HL-60 (cell line): ENCODE measurements at regions not wholly inside any gene's neighbourhood (a gene's known extent, or its start where the extent isn't known, plus 50 kb on each side); places are given as distances from the start of the nearest gene placed in this dataset.

Source experiments
- GABPA ChIP-seq: IDR thresholded peaks from 2 replicates; pipeline ENCODE4 v1.6.1; 2012; ENCODE audit warnings: low read depth
- POLR2AphosphoS5 ChIP-seq: IDR thresholded peaks from 2 replicates; pipeline ENCODE4 v1.6.1; 2012; ENCODE audit warnings: low read depth
- REST ChIP-seq: IDR thresholded peaks from 2 replicates; pipeline ENCODE4 v1.6.1; 2012; ENCODE audit warnings: low read depth; ENCODE audit not compliant: insufficient replicate concordance
- SPI1 ChIP-seq: IDR thresholded peaks from 2 replicates; pipeline ENCODE4 v1.6.1; 2012; ENCODE audit warnings: low read depth, mild to moderate bottlenecking, borderline replicate concordance
- TF ChIP-seq, protein P1 (sequence below): IDR thresholded peaks from one replicate; pipeline ENCODE4 v1.5.1; 2011; ENCODE audit warnings: low read length, control low read depth, inconsistent platforms; ENCODE audit not compliant: insufficient read depth

- TF ChIP-seq, protein P1, sequence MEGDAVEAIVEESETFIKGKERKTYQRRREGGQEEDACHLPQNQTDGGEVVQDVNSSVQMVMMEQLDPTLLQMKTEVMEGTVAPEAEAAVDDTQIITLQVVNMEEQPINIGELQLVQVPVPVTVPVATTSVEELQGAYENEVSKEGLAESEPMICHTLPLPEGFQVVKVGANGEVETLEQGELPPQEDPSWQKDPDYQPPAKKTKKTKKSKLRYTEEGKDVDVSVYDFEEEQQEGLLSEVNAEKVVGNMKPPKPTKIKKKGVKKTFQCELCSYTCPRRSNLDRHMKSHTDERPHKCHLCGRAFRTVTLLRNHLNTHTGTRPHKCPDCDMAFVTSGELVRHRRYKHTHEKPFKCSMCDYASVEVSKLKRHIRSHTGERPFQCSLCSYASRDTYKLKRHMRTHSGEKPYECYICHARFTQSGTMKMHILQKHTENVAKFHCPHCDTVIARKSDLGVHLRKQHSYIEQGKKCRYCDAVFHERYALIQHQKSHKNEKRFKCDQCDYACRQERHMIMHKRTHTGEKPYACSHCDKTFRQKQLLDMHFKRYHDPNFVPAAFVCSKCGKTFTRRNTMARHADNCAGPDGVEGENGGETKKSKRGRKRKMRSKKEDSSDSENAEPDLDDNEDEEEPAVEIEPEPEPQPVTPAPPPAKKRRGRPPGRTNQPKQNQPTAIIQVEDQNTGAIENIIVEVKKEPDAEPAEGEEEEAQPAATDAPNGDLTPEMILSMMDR = no peak
- no peak for TF ChIP-seq POLR2AphosphoS5
- TF ChIP-seq GABPA = no peak
- TF ChIP-seq REST = no peak
- no peak for TF ChIP-seq SPI1
Observed at GRCh38 chr3:6809349-6809748, 51.6 kb upstream of the GRM7 start.
